ENCODE measurements at regions not wholly inside any gene's neighbourhood (a gene's known extent, or its start where the extent isn't known, plus 50 kb on each side); places are given as distances from the start of the nearest gene placed in this dataset.

DNA sequence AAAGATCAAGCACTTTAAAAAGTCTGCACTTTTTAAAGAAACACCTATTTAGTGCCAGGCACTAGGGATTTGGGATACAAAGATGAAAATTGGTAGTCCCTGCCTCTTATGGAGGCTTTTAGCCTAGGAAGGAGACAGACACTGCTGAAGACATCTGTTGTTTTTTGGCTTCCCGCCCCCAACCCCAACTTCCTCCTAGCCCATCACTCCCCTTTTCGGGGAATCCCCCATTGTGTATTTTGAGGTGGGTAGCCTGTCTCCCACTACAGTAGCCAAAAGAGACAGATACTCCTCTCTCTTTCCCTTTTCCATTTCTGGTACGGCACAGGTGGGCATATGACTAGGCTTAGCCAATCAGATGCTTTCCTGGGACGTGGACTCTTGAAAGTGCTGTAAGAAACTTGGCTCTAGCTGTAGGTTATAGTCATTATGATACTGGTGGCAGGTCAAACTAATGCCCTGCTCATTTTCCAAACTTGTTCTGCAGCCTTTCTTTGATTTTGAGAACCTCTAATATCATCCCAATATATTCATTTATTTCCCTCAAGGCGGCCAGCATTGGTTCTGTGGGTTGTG is 194.6 kb upstream of the RBPJ start:
- no peak for DNase-seq (ENCODE audit: extremely low spot score)
- Histone ChIP-seq H3K27me3 (no peaks in the 10 kb centered on the region), H3K4me3 (no peak overlapping the region), H3K36me3 (no peaks in the 10 kb centered on the region), H3K27ac (replicated peaks in 1 of 4) (no peak overlapping the region), H3K9me3 (no peaks in the 10 kb centered on the region), H3K4me1 (no peaks in the 10 kb centered on the region)
- intact Hi-C loops (cut with DNase I) = no loop called here
- TF ChIP-seq POLR2A (IDR thresholded peaks at IDR 0.05; ENCODE audit: low read depth) (no peak), EP300 (IDR thresholded peaks at IDR 0.05) (no peak), POLR2AphosphoS5 (IDR thresholded peaks at IDR 0.05) (no peak)
- TF ChIP-seq, protein P1, sequence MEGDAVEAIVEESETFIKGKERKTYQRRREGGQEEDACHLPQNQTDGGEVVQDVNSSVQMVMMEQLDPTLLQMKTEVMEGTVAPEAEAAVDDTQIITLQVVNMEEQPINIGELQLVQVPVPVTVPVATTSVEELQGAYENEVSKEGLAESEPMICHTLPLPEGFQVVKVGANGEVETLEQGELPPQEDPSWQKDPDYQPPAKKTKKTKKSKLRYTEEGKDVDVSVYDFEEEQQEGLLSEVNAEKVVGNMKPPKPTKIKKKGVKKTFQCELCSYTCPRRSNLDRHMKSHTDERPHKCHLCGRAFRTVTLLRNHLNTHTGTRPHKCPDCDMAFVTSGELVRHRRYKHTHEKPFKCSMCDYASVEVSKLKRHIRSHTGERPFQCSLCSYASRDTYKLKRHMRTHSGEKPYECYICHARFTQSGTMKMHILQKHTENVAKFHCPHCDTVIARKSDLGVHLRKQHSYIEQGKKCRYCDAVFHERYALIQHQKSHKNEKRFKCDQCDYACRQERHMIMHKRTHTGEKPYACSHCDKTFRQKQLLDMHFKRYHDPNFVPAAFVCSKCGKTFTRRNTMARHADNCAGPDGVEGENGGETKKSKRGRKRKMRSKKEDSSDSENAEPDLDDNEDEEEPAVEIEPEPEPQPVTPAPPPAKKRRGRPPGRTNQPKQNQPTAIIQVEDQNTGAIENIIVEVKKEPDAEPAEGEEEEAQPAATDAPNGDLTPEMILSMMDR (IDR thresholded peaks at IDR 0.05) = no peak
- WGBS = 91% methylated on average over 5 of the region's 5 CpGs

- Histone ChIP-seq H3K27ac (replicated peaks in 1 of 4) (no peak overlapping the region), H3K4me1 (no peaks in the 10 kb centered on the region), H3K9me3 (no peaks in the 10 kb centered on the region), H3K27me3 (no peaks in the 10 kb centered on the region), H3K36me3 (no peaks in the 10 kb centered on the region), H3K4me3 (no peak overlapping the region)
- WGBS = 79% methylated on average over 4 of the region's 4 CpGs
- TF ChIP-seq, protein P1 (IDR thresholded peaks at IDR 0.05) = no peak
- TF ChIP-seq EP300 (IDR thresholded peaks at IDR 0.05) = no peak
- TF ChIP-seq POLR2A (IDR thresholded peaks at IDR 0.05; ENCODE audit: low read depth) = no peak
- no peak for TF ChIP-seq POLR2AphosphoS5 (IDR thresholded peaks at IDR 0.05)
- intact Hi-C loops (cut with DNase I) = no loop called here
- DNase-seq (ENCODE audit: extremely low spot score) = no peak
Observed at GRCh38 chr4:26126994-26127393, 193.8 kb upstream of the RBPJ start.

DNA sequence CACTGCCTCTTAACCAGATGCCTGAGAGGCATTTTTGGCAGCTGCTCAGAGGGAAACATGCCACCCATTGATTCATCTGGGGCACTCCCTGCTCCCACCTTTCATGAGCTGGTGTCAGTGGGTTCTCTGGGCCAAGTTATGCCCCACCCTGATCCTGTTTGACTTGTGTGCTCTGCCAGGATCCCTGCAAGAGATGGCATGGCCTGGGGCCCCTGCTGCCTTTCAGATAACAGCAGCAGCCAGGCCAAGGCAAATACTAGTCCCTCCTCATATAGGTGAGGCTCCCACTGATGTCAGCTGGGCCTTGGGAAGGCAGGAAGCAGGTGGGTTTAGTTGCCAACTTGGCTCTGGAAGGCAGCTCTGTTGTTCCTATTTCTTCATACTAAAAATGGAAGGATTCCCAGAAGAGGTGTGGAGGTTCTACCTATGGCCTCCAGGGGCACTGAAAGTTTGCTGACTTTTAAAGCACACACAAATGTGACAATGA is 192.9 kb upstream of the RBPJ start:
- no peak overlapping the region for H3K4me3 ChIP-seq
- no peak overlapping the region for H3K27ac ChIP-seq (replicated peaks in 1 of 4)
- H3K27me3 ChIP-seq = no peaks in the 10 kb centered on the region
- no peaks in the 10 kb centered on the region for H3K36me3 ChIP-seq
- TF ChIP-seq, protein P1 (IDR thresholded peaks at IDR 0.05) = no peak
- TF ChIP-seq EP300 (IDR thresholded peaks at IDR 0.05) = no peak
- no peak for TF ChIP-seq POLR2AphosphoS5 (IDR thresholded peaks at IDR 0.05)
- no peak for TF ChIP-seq POLR2A (IDR thresholded peaks at IDR 0.05; ENCODE audit: low read depth)
- no peak for DNase-seq (ENCODE audit: extremely low spot score)
- no peaks in the 10 kb centered on the region for H3K9me3 ChIP-seq
- H3K4me1 ChIP-seq = no peaks in the 10 kb centered on the region
- intact Hi-C loops (cut with DNase I) = no loop called here

GRCh38 chr4:26130173-26130572 is 190.6 kb upstream of the RBPJ start:
- H3K27ac ChIP-seq (replicated peaks in 1 of 4) = no peak overlapping the region
- no peak overlapping the region for H3K4me3 ChIP-seq
- DNase-seq (ENCODE audit: extremely low spot score) = no peak
- no peaks in the 10 kb centered on the region for H3K36me3 ChIP-seq
- H3K4me1 ChIP-seq = no peaks in the 10 kb centered on the region
- WGBS = 93% methylated on average over 7 of the region's 7 CpGs
- intact Hi-C loops (cut with DNase I) = no loop called here
- no peaks in the 10 kb centered on the region for H3K9me3 ChIP-seq
- no peaks in the 10 kb centered on the region for H3K27me3 ChIP-seq
- TF ChIP-seq EP300 (IDR thresholded peaks at IDR 0.05) = no peak
- TF ChIP-seq, protein P1 (IDR thresholded peaks at IDR 0.05) = no peak
- TF ChIP-seq POLR2AphosphoS5 (IDR thresholded peaks at IDR 0.05) = no peak
- no peak for TF ChIP-seq POLR2A (IDR thresholded peaks at IDR 0.05; ENCODE audit: low read depth)

DNA sequence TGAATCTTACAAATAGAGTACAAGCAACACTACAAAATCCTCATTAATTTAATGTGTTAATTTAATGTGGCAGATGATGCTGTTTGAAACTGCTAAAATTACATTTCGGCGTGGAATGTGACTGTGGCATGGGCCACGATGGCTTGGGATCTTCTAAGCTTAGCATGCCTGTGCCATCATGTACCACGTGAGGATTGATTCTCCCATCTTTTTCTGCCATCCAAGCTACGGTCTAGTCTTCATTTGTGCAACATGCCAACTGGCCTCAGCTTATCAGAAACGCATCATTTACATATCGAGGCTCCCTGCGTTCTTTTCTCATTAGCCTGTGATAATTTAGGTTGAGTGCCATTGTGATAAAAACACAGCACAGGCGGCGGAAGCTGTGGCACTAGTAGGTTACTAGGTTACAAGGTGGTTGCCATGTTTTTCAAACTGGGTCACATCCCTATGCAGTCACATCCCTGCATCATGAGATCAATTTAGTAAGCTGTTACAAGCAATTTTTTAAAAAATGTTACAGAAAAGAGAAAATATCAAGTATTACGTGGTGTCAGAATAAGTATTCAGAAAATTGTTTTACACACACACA is 189.9 kb upstream of the RBPJ start:
- intact Hi-C loops (cut with DNase I) = no loop called here
- Histone ChIP-seq H3K36me3 (no peaks in the 10 kb centered on the region), H3K4me3 (no peak overlapping the region), H3K27ac (replicated peaks in 1 of 4) (no peak overlapping the region), H3K27me3 (no peaks in the 10 kb centered on the region), H3K4me1 (no peaks in the 10 kb centered on the region), H3K9me3 (no peaks in the 10 kb centered on the region)
- no peak for DNase-seq (ENCODE audit: extremely low spot score)
- 92% methylated on average over 11 of the region's 11 CpGs for WGBS
- TF ChIP-seq POLR2A (IDR thresholded peaks at IDR 0.05; ENCODE audit: low read depth) (no peak), EP300 (IDR thresholded peaks at IDR 0.05) (no peak), POLR2AphosphoS5 (IDR thresholded peaks at IDR 0.05) (no peak)
- TF ChIP-seq, protein P1 (IDR thresholded peaks at IDR 0.05) = no peak

Data from esophagus muscularis mucosa (tissue), 4 donors.